SH-SY5Y (cell line): ENCODE measurements at regions not wholly inside any gene's neighbourhood (a gene's known extent, or its start where the extent isn't known, plus 50 kb on each side); places are given as distances from the start of the nearest gene placed in this dataset.

Source experiments
- GATA2 ChIP-seq: IDR thresholded peaks from 2 replicates; pipeline ENCODE4 v1.6.1; 2011; ENCODE audit warnings: mild to moderate bottlenecking, low read depth, low read length
- GATA3 ChIP-seq: IDR thresholded peaks from 2 replicates; pipeline ENCODE4 v1.6.1; 2011; ENCODE audit warnings: low read depth, mild to moderate bottlenecking, low read length, moderate library complexity

DNA sequence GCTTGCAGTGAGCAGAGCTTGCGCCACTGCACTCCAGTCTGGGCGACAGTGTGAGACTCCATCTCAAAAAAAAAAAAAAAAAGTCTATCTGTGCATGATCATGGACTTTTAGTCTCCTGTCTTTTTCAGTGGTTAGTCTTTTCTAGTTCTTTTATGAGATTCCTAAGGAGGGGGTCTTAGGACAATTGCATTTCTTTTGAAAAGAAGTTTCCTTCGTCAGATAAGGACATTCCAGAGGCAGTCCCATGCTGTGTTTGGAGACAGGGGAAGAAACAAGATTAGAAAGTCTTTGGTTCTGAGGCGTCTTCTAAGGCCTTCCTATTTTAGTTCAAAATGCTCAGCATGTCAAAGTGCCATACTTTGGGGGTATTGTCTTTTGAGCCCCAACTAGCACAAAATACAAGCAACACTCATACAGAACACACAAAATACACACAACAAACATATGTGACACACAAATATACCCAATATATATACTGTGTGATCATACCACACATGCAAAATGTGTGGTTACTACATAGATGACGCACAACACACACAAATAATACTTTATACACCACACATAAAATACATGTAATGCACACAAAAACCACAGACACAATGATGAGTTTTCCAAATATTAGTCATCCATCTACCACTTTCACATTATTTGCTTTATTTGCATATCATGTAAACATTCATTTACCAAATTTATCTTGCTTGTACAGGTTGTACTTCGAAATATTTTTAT lies 394.5 kb downstream of the SPATA31D1 start:
- TF ChIP-seq GATA2 (no peak), GATA3 (no peak)
